T-helper 17 cell (primary cell): ENCODE measurements at regions not wholly inside any gene's neighbourhood (a gene's known extent, or its start where the extent isn't known, plus 50 kb on each side); places are given as distances from the start of the nearest gene placed in this dataset.
A peak's percentile ranks its signal among the peaks of the same experiment; 100 is the strongest.
"Not testable (repeated sequence)": the region's sequence is repeated elsewhere in the genome, so short reads cannot be mapped to it uniquely, and the experiment has no call there.

ENCODE experiments used
- ATAC-seq: fragments of 150-1000 bp; cut with Tn5 transposase; 2 replicates; pipeline ENCODE4 v1.10.0; 2021; ENCODE audit warnings: mild to moderate bottlenecking, moderate library complexity
- DNase-seq, 3 donors: peaks; one replicate each; pipeline versions ENCODE4 v3.0.0 to v3.0.0-alpha.2; 2020 to 2021
- H3K9me3 ChIP-seq: one replicate; pipeline ENCODE4 v1.7.0; 2013; ENCODE audit warnings: low read length, mild to moderate bottlenecking; ENCODE audit not compliant: control insufficient read depth, poor library complexity, severe bottlenecking
- H3K27ac Mint-ChIP-seq: one replicate; pipeline ENCODE4 v1.8.0; 2022; ENCODE audit warnings: mild to moderate bottlenecking, moderate library complexity, mixed read lengths
- H3K27me3 Mint-ChIP-seq: one replicate; pipeline ENCODE4 v1.8.0; 2022; ENCODE audit warnings: mixed read lengths
- H3K36me3 Mint-ChIP-seq: one replicate; pipeline ENCODE4 v1.8.0; 2022; ENCODE audit warnings: low read depth, mixed read lengths
- H3K4me1 Mint-ChIP-seq: one replicate; pipeline ENCODE4 v1.8.0; 2022; ENCODE audit warnings: mild to moderate bottlenecking, mixed read lengths
- H3K4me3 Mint-ChIP-seq: one replicate; pipeline ENCODE4 v1.8.0; 2022; ENCODE audit warnings: mild to moderate bottlenecking, moderate library complexity, mixed read lengths

- H3K27ac Mint-ChIP-seq, H3K4me1 Mint-ChIP-seq, ATAC-seq, H3K36me3 Mint-ChIP-seq, H3K9me3 ChIP-seq, DNase-seq: not testable (repeated sequence)
- Mint-ChIP-seq H3K27me3 (peaks cover 11% of the 10 kb centered on the region), H3K4me3 (peak overlapping the region; percentile 80)
Observed at GRCh38 chr1:148049115-148049496, 103.0 kb downstream of the NBPF11 start.

DNA sequence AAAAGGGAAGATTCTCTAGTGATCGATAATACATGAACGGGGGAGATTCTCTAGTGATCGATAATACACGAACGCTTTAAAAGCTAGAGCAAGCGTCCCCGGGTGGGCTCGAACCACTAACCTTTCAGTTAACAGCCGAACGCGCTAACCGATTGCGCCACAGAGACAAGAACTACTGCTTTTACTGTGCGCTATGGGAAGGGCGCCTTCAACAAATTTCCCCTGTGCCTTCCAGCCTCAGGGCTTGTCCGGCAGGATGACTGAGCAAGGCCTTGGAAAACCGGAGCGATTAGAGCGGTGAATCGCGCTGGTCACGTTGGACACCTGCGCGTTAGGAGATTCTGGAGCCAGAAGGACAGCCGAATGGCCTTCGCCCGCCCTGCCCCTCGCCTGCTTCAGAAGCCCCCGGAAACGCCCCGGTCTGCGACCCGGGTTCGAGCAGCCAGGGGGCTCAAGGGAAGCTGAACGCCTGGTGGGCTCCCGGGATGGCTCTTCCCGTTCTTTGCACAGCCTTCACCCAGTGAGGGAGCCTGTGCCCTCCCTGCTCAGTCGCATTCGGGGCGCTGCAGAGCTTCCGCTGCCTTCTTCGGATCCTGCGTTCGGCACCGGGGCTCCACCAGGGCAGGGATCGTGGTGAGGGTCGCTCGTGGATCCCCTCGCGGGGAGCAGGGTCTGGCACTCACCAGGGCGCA lies 103.5 kb downstream of the NBPF11 start:
- H3K9me3 ChIP-seq, H3K4me1 Mint-ChIP-seq, ATAC-seq, H3K36me3 Mint-ChIP-seq, H3K27ac Mint-ChIP-seq, DNase-seq: not testable (repeated sequence)
- H3K27me3 Mint-ChIP-seq = peaks cover 11% of the 10 kb centered on the region
- peak overlapping the region; percentile 80 for H3K4me3 Mint-ChIP-seq

GRCh38 chr1:148045872-148046271 lies 106.2 kb downstream of the NBPF11 start:
- peaks cover 11% of the 10 kb centered on the region for H3K27me3 Mint-ChIP-seq
- DNase-seq, H3K4me1 Mint-ChIP-seq, ATAC-seq, H3K27ac Mint-ChIP-seq, H3K4me3 Mint-ChIP-seq, H3K36me3 Mint-ChIP-seq, H3K9me3 ChIP-seq: not testable (repeated sequence)

DNA sequence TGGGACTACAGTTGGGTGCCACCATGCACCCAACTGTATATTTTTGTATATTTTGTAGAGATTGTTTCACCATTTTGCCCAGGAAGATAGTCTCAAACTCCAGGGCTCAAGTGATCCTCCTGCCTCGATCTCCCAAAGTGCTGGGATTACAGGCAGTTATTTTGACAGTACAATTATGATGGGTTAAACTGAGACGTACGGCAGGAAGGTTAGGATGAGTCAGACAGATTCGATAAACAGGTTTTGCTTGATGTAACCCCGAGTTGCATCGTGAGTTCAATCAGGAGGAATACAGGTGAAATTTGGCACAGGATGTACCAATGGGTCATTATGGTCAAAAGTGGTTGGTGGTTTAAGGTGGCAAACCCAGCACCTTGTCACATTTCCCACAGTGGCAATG lies 107.6 kb downstream of the NBPF11 start:
- H3K27ac Mint-ChIP-seq, H3K4me3 Mint-ChIP-seq, H3K9me3 ChIP-seq, H3K36me3 Mint-ChIP-seq, DNase-seq, ATAC-seq, H3K4me1 Mint-ChIP-seq: not testable (repeated sequence)
- peaks cover 11% of the 10 kb centered on the region for H3K27me3 Mint-ChIP-seq
